ENCODE measurements at regions not wholly inside any gene's neighbourhood (a gene's known extent, or its start where the extent isn't known, plus 50 kb on each side); places are given as distances from the start of the nearest gene placed in this dataset.

- no TSS peak for BruUV-seq (replicated peaks)
Measured at GRCh38 chr10:8386781-8387180, 332.3 kb downstream of the GATA3 start.

More at GRCh38 chr10:8386781-8387180, 332.3 kb downstream of the GATA3 start:
- Histone ChIP-seq H3K4me2 (ENCODE audit: low read depth, low read length) (no peak overlapping the region), H2AFZ (replicated peaks; ENCODE audit: low read length, poor library complexity) (no peak overlapping the region), H2AK9ac (replicated peaks; ENCODE audit: low read depth, low read length, poor library complexity) (no peak overlapping the region), H4K91ac (ENCODE audit: insufficient read depth, low read depth, low read length) (no peak overlapping the region), H3K14ac (replicated peaks; ENCODE audit: low read depth, low read length) (no peak overlapping the region), H3K27ac (ENCODE audit: insufficient read depth, low read length) (no peak overlapping the region), H3K9me1 (ENCODE audit: insufficient read depth, low read length) (no peaks in the 10 kb centered on the region), H4K20me1 (ENCODE audit: insufficient read depth, low read length) (no peaks in the 10 kb centered on the region), H3K9ac (ENCODE audit: low read depth, low read length) (no peak overlapping the region), H2BK5ac (ENCODE audit: low read depth, low read length, poor library complexity, severe bottlenecking) (no peak overlapping the region), H3K27me3 (ENCODE audit: control insufficient read depth, insufficient read depth, low read length) (no peaks in the 10 kb centered on the region), H3K4me1 (ENCODE audit: control insufficient read depth, insufficient read depth, low read length) (no peaks in the 10 kb centered on the region), H3K9me3 (ENCODE audit: control insufficient read depth, insufficient read depth, low read length) (peaks cover 22% of the 10 kb centered on the region), H3K56ac (ENCODE audit: extremely low read depth, insufficient read depth, low read length) (no peak overlapping the region), H2BK120ac (ENCODE audit: low read depth, low read length) (no peak overlapping the region), H2AK5ac (ENCODE audit: low read depth, low read length) (no peak overlapping the region), H3K4me3 (ENCODE audit: insufficient read depth, low read depth, low read length) (no peak overlapping the region), H3K18ac (ENCODE audit: low read depth, low read length) (no peak overlapping the region), H4K5ac (ENCODE audit: low read depth, low read length) (no peak overlapping the region), H2BK20ac (ENCODE audit: low read depth, low read length) (no peak overlapping the region), H4K8ac (ENCODE audit: low read depth in 2 of 2, low read length in 2 of 2) (no peak overlapping the region), H2BK15ac (ENCODE audit: low read depth, low read length) (no peak overlapping the region), H3K79me1 (ENCODE audit: low read depth in 1 of 2, low read length in 2 of 2) (no peaks in the 10 kb centered on the region), H3K36me3 (ENCODE audit: control insufficient read depth, insufficient read depth, low read length) (no peaks in the 10 kb centered on the region), H3K23ac (ENCODE audit: low read depth, low read length) (no peak overlapping the region), H3K4ac (ENCODE audit: low read depth, low read length) (no peak overlapping the region)
- in situ Hi-C loops (cut with MboI; ENCODE audit: low sequenced_read_pairs), result no loop called here
- WGBS, 2 experiments (ENCODE audit: extremely low coverage in 2 of 2, insufficient read length in 1 of 2), result 61% methylated on average over 2 of the region's 8 CpGs; no CpG with 5 or more reads in 1 of the 2 experiments
- CTCF ChIA-PET, result no interaction called here
- TF ChIP-seq SMC3 (IDR thresholded peaks at IDR 0.05; ENCODE audit: low read depth, low read length), result no peak
- no peak for TF ChIP-seq RAD21 (IDR thresholded peaks at IDR 0.05; ENCODE audit: low read length)
- TF ChIP-seq, protein P1, sequence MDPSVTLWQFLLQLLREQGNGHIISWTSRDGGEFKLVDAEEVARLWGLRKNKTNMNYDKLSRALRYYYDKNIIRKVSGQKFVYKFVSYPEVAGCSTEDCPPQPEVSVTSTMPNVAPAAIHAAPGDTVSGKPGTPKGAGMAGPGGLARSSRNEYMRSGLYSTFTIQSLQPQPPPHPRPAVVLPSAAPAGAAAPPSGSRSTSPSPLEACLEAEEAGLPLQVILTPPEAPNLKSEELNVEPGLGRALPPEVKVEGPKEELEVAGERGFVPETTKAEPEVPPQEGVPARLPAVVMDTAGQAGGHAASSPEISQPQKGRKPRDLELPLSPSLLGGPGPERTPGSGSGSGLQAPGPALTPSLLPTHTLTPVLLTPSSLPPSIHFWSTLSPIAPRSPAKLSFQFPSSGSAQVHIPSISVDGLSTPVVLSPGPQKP (IDR thresholded peaks at IDR 0.05; ENCODE audit: borderline replicate concordance, low read depth, low read length), result no peak
- TF ChIP-seq POLR2A (IDR thresholded peaks at IDR 0.05; ENCODE audit: low read depth, low read length), result no peak
- no peak for TF ChIP-seq CTCF (conservative IDR thresholded peaks at IDR 0.05; ENCODE audit: low read depth, low read length)
- TF ChIP-seq FOS (IDR thresholded peaks at IDR 0.05; ENCODE audit: low read depth, low read length), result no peak
- no peak for TF ChIP-seq NFE2L2 (IDR thresholded peaks at IDR 0.05; ENCODE audit: low read depth, low read length)
- no peak for TF ChIP-seq BHLHE40 (IDR thresholded peaks at IDR 0.05; ENCODE audit: low read depth, low read length)
- no peak for TF ChIP-seq MAFK (IDR thresholded peaks at IDR 0.05; ENCODE audit: low read depth, low read length)
- TF ChIP-seq MAZ (IDR thresholded peaks at IDR 0.05; ENCODE audit: borderline replicate concordance, low read depth, low read length), result no peak
- TF ChIP-seq MXI1 (IDR thresholded peaks at IDR 0.05; ENCODE audit: borderline replicate concordance, low read depth, low read length), result no peak
- TF ChIP-seq CEBPB (IDR thresholded peaks at IDR 0.05; ENCODE audit: low read depth, low read length), result no peak
- TF ChIP-seq, protein P2, sequence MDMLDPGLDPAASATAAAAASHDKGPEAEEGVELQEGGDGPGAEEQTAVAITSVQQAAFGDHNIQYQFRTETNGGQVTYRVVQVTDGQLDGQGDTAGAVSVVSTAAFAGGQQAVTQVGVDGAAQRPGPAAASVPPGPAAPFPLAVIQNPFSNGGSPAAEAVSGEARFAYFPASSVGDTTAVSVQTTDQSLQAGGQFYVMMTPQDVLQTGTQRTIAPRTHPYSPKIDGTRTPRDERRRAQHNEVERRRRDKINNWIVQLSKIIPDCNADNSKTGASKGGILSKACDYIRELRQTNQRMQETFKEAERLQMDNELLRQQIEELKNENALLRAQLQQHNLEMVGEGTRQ (IDR thresholded peaks at IDR 0.05; ENCODE audit: low read depth, low read length), result no peak
- intact Hi-C loops (cut with micrococcal nuclease), result no loop called here
- POLR2A ChIA-PET (ENCODE audit: unreplicated experiment), result no interaction called here
- no peak for ATAC-seq (ENCODE audit: low read depth)
- no peak for DNase-seq
- dilution Hi-C loops (cut with HindIII; ENCODE audit: low sequenced_read_pairs, unreplicated experiment), result no loop called here

Measured in IMR-90 (cell line).